ENCODE measurements at regions not wholly inside any gene's neighbourhood (a gene's known extent, or its start where the extent isn't known, plus 50 kb on each side); places are given as distances from the start of the nearest gene placed in this dataset.
"Not testable (repeated sequence)": the region's sequence is repeated elsewhere in the genome, so short reads cannot be mapped to it uniquely, and the experiment has no call there.

- no peak for ATAC-seq
Measured at GRCh38 chr2:234898534-234899053, 53.2 kb upstream of the SH3BP4 start.

DNA sequence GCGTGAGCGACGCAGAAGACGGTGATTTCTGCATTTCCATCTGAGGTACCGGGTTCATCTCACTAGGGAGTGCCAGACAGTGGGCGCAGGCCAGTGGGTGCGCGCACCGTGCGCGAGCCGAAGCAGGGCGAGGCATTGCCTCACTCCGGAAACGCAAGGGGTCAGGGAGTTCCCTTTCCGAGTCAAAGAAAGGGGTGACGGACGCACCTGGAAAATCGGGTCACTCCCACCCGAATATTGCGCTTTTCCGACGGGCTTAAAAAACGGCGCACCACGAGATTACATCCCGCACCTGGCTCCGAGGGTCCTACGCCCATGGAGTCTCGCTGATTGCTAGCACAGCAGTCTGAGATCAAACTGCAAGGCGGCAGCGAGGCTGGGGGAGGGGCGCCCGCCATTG is 63.4 kb upstream of the SH3BP4 start:
- not testable (repeated sequence) for ATAC-seq

DNA sequence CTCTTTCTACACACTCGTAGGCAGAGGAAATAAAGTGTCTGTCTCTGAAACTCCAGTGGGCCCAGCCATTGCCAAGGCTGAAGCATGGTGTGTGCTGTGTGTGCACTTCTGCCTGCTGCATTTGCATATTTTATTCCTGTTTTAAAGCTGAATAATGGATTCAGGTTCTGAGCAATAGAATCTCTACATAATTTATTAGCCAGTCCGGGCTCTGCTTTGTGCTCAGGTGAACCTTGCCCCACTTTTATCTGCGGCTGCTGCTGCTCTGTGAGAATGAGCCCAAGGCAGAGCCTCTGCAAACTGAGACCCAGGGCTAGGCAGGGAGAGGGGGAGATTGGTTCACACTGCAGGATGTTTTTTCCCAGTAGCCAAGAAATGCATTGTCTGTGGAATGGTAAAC is 64.6 kb upstream of the SH3BP4 start:
- no peak for ATAC-seq

DNA sequence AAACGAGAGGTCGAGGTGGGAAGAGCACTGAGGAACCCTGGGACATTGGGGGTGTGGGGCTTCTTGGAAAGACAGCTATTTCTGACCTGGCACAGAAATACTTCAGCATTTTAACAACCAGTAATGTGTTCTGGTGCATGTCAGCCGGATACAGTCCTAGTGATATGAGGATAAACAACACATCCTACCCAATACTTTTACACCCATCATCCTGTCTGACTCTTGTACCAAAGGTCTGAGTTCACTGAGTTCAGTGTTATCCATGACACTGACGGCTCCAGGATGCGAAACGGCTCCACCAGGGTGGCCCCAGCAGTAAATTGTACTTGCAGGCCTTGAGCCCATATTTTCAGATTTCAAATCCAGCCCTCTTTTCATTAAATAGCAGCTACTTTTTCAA is 65.9 kb upstream of the SH3BP4 start:
- no peak for ATAC-seq

- no peak for ATAC-seq
Measured at GRCh38 chr2:234885118-234885517, 66.7 kb upstream of the SH3BP4 start.

DNA sequence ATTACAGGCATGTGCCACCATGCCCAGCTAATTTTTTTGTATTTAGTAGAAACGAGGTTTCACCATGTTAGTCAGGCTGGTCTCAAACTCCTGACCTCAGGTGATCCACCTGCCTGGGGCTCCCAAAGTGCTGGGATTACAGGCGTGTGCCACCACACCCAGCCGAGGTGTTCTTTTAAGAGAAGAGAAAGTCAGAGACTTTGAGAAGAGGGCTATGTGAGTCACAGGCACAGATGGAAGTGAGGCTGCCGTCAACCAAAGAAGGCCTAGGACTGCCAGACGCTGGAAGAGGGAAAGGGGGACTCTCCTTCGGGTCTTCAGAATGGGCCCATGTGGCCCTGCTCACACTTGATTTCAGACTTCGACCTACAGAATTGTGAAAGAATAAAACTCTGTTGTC is 67.2 kb upstream of the SH3BP4 start:
- peak; percentile 20 for ATAC-seq

DNA sequence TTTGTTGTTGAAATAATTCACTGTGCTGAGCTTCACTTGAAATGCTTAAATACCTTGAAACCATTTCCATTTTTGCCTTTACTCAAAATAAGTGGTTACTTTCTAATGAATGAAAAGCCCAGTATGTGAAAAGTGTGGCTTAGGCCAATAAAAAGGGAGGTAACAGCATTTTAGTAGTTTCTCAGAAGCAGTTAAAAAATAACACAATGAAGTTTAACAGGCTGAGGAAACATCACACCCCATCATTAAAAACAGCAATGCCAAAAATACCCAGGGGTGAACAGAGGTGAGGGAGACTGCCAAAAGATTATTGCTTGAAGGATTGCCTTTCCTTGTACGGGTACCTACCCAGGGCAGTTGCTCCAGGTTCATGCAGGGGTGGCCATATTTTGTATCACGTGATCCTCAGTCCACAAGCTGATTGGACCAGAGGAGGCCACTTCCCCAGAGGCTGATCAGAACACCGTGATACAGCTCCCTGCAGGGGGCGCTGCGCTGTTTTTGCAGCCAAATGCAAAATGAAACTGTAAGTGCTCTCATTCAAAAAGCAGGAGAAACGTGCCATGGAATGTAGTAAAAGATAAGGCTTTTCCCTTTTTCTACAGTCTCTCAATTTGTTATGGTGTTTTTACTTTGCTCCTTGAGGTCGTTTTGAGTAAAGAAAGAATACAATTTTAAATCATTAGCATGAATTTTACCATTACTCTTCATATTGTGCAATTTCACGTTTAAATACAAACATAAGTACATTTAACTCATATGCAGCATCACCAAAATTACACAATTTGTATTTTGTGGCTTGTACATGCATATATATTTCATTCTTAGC is 70.2 kb upstream of the SH3BP4 start:
- peak; percentile 97 for ATAC-seq

DNA sequence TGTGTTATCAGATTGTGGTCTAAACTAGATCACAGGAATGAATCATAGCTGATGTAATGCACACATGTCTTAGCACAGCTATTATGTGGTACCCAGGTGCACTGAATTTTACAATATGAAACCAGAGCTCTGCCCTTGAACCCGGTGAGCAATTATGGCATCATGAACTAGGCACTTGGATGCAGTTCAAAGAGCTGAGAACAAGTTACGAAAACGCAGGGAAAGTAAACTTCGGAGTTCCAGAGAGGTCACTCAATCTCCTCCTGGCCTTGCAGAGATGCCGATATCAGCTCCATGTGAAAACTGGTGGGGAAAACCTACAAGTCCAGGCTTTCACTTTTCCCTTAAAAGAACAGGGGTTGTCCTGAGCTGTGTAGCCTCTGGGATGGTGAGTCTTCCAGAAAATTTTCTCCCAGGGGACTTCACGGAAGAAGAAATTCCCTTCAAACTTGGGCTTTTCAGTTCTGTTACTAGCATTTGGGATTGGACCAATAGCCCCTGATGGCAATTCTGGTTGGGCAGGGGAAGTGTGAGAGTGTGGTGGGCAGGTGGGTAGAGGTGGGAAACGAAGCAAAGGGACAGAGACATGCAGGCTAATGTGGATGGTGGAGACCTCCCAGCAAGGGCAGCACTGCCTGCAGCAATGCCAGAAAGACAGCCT is 71.1 kb upstream of the SH3BP4 start:
- ATAC-seq = peak; percentile 73

GRCh38 chr2:234879671-234880455 is 72.0 kb upstream of the SH3BP4 start:
- ATAC-seq = no peak

GRCh38 chr2:234876621-234877020 is 75.2 kb upstream of the SH3BP4 start:
- ATAC-seq = not testable (repeated sequence)

GRCh38 chr2:234874347-234875046 is 77.3 kb upstream of the SH3BP4 start:
- ATAC-seq = no peak

- ATAC-seq = no peak
Measured at GRCh38 chr2:234873828-234874173, 78.0 kb upstream of the SH3BP4 start.

DNA sequence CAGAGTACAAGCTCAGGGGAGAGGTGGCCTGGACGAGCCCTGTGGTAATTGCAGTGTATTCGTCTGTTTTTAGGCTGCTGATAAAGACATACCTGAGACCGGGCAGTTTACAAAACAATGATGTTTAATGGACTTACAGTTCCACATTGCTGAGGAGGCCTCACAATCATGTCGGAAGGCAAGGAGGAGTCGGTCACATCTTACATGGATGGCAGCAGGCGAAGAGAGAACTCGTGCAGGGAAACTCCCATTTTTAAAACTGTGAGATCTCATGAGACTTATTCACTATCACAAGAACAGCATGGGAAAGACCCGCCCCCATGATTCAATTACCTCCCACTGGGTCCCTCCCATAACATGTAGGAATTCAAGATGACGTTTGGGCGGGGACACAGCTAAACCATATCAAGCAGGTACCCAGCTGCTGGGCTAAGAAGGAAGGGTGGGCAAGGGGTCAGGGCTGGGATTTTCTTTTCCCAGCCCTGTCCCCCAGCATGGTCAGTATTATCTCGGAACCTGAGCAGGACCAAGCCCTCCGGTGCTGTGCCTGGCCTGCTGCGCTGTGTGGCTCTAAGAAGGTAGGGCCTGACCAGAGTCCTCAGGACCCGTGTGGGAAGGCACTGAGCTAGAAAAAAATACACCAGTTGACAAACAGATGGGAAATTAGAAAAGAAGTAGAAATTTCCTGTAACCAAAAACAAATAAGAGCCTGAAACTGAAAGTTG is 78.6 kb upstream of the SH3BP4 start:
- no peak for ATAC-seq

GRCh38 chr2:234869969-234870368 is 81.8 kb upstream of the SH3BP4 start:
- no peak for ATAC-seq

DNA sequence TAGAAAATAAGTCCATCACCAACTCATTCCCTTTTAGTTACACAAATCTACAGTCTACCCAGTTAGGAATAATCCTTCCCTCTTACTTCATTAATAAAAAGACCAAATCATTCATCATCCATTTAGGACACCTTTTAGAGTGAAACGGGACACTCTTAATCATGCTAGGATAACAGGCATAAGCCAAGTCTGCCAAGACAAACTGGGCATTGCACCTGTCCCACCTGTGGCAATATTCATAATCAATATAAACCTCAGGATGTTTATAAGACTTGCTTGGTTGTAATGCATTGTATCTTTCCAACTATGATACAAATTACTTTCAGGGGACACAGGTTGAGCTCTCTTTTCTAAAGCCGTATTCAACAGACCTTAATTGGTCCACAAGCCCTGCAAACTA is 82.7 kb upstream of the SH3BP4 start:
- no peak for ATAC-seq

GRCh38 chr2:234867882-234868285 is 83.9 kb upstream of the SH3BP4 start:
- ATAC-seq = no peak

DNA sequence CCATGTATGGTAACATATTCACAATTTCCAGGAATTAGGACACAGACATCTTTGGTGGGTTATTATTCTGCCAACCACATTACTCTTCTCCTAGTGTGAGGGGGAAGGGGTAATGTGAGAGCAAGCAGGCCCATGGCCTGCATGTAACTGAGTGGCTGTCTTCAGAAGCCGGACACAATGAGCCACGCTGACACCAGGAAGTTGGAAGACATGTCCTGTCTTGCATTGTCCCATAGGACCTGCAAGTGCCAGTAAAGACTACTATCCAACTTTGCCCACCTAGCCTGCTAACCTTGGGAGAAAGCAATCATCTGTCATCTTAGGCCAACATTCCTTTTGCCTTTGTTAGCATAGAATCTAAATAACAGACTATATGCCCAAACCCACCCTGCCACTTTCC is 86.2 kb upstream of the SH3BP4 start:
- ATAC-seq = no peak

- ATAC-seq = no peak
Measured at GRCh38 chr2:234865040-234865439, 86.8 kb upstream of the SH3BP4 start.

DNA sequence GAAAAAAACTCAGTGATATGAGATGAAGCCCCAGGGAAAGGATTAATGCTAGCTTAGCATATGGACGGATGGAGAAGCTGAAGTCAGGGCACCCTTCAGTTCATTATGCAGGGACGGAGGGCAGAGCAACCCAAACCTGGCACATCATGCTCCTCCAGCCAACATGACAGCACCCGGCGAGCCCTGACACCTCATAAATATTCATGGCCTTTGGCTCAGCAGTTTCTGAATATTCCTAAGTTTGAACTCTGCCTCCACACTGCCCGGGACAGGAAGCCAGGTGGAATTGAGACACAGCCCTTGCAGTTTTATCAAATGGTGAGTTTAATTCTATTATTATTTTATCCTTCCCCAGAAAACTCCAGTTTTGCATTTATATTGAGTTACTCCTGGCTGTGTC is 87.3 kb upstream of the SH3BP4 start:
- ATAC-seq = no peak

DNA sequence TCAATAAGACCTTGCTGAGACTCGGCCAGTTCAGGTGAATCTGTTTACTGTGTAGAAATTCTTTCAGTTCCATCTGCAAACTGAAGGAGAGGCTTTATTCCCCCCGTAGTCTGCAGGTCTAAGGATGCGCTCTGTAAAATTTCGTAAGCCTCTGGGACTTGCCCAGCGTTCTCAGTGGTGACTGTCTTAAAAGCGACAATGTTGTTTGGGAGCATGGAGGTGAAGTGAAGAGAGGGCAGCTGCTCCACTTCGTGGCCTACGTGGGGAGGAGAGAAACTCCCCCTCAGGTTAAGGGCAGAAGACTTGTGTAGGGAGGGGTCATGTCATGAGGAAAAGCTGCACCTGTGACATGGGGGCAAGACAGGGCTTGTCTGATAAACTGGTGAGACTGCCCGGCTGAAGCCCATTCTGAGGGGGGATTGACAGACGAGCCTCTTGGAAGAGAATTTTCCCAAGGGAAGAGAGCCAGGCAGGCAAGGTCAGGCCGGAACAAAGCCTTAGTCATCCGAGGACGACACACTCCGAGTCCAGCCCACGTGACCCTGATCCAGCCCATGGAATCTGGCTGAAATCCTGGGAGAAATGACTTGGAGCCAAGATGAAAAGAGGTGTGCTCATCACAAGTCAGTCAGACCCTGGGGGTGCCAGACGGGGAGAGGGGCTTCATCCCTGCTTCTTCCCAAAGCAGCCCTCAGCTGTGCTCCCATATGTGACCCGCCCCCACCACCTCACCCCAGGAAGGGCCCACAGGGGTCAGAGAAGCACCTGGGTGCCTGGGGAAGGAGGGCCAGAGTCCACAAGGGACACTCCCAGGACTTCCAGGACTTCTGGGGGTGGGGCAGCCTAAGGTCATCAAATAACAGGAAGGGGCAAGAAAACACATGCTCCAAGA is 88.5 kb upstream of the SH3BP4 start:
- ATAC-seq = peak; percentile 64
